GM21528 (cell line): ENCODE measurements at regions not wholly inside any gene's neighbourhood (a gene's known extent, or its start where the extent isn't known, plus 50 kb on each side); places are given as distances from the start of the nearest gene placed in this dataset.
"Not testable (repeated sequence)": the region's sequence is repeated elsewhere in the genome, so short reads cannot be mapped to it uniquely, and the experiment has no call there.

Experiments used
- ATAC-seq: cut with Tn5 transposase; IDR thresholded peaks from one replicate; pipeline ENCODE4 v1.9.1; 2021; ENCODE audit warnings: mild to moderate bottlenecking, moderate library complexity; ENCODE audit not compliant: unreplicated experiment, low FRiP score

- no peak for ATAC-seq
Observed at GRCh38 chr13:59414006-59414405, 749.7 kb downstream of the DIAPH3 start.

GRCh38 chr13:59415498-59415897, 748.2 kb downstream of the DIAPH3 start:
- ATAC-seq: no peak

GRCh38 chr13:59416561-59416960, 747.2 kb downstream of the DIAPH3 start:
- ATAC-seq: no peak

GRCh38 chr13:59422646-59423045, 741.1 kb downstream of the DIAPH3 start:
- no peak for ATAC-seq

GRCh38 chr13:59423708-59424340, 739.9 kb downstream of the DIAPH3 start:
- ATAC-seq: no peak

GRCh38 chr13:59424661-59425060, 739.1 kb downstream of the DIAPH3 start:
- no peak for ATAC-seq

GRCh38 chr13:59425211-59425741, 738.5 kb downstream of the DIAPH3 start:
- no peak for ATAC-seq

- no peak for ATAC-seq
Observed at GRCh38 chr13:59435024-59435423, 728.7 kb downstream of the DIAPH3 start.

- no peak for ATAC-seq
Observed at GRCh38 chr13:59437544-59438301, 726.0 kb downstream of the DIAPH3 start.

- no peak for ATAC-seq
Observed at GRCh38 chr13:59439776-59440428, 723.8 kb downstream of the DIAPH3 start.

- not testable (repeated sequence) for ATAC-seq
Observed at GRCh38 chr13:59441068-59441467, 722.7 kb downstream of the DIAPH3 start.

- no peak for ATAC-seq
Observed at GRCh38 chr13:59441596-59442280, 722.0 kb downstream of the DIAPH3 start.

- ATAC-seq: no peak
Observed at GRCh38 chr13:59442461-59442860, 721.3 kb downstream of the DIAPH3 start.

- ATAC-seq: no peak
Observed at GRCh38 chr13:59442944-59443486, 720.7 kb downstream of the DIAPH3 start.

- no peak for ATAC-seq
Observed at GRCh38 chr13:59444210-59444857, 719.4 kb downstream of the DIAPH3 start.

GRCh38 chr13:59445812-59446211, 717.9 kb downstream of the DIAPH3 start:
- no peak for ATAC-seq

- no peak for ATAC-seq
Observed at GRCh38 chr13:59446391-59446790, 717.3 kb downstream of the DIAPH3 start.

- ATAC-seq: no peak
Observed at GRCh38 chr13:59447031-59447430, 716.7 kb downstream of the DIAPH3 start.

- ATAC-seq: no peak
Observed at GRCh38 chr13:59447846-59448620, 715.7 kb downstream of the DIAPH3 start.
